ENCODE measurements at regions not wholly inside any gene's neighbourhood (a gene's known extent, or its start where the extent isn't known, plus 50 kb on each side); places are given as distances from the start of the nearest gene placed in this dataset.

GRCh38 chr5:29561564-29561963 is 1631.9 kb upstream of the CDH6 start:
- TF ChIP-seq CTCF (IDR thresholded peaks at IDR 0.05) (no peak), ZFX (IDR thresholded peaks at IDR 0.05; ENCODE audit: borderline replicate concordance) (no peak)
